KBM-7 (cell line): ENCODE measurements at regions not wholly inside any gene's neighbourhood (a gene's known extent, or its start where the extent isn't known, plus 50 kb on each side); places are given as distances from the start of the nearest gene placed in this dataset.

Experiments
- DNase-seq: peaks from one replicate; pipeline ENCODE4 v3.0.0-alpha.2; 2015
- in situ Hi-C: fragments of 300-500 bp; cut with MboI; formaldehyde crosslinking; loops from 2 replicates; pipeline ENCODE4 v1.14.3; 2020; ENCODE audit warnings: low sequenced_read_pairs, low pct_unique_long_range_greater_than_20kb, mixed read lengths

GRCh38 chr5:73376618-73377170 is 71.9 kb downstream of the FOXD1 start:
- in situ Hi-C loops, result no loop called here
- no peak for DNase-seq

GRCh38 chr5:73375949-73376348 is 72.6 kb downstream of the FOXD1 start:
- DNase-seq, result no peak
- in situ Hi-C loops, result no loop called here

- DNase-seq, result no peak
- in situ Hi-C loops, result no loop called here
Measured at GRCh38 chr5:73375191-73375545, 73.4 kb downstream of the FOXD1 start.

GRCh38 chr5:73374520-73375190 is 73.9 kb downstream of the FOXD1 start:
- in situ Hi-C loops, result no loop called here
- no peak for DNase-seq

- no peak for DNase-seq
- in situ Hi-C loops, result no loop called here
Measured at GRCh38 chr5:73373814-73374510, 74.6 kb downstream of the FOXD1 start.

GRCh38 chr5:73370640-73371583 is 77.7 kb downstream of the FOXD1 start:
- in situ Hi-C loops, result no loop called here
- no peak for DNase-seq

GRCh38 chr5:73370095-73370494 is 78.5 kb downstream of the FOXD1 start:
- in situ Hi-C loops, result no loop called here
- DNase-seq, result no peak

- in situ Hi-C loops, result no loop called here
- no peak for DNase-seq
Measured at GRCh38 chr5:73369278-73369677, 79.3 kb downstream of the FOXD1 start.

- peak; percentile 12 for DNase-seq
- in situ Hi-C loops, result no loop called here
Measured at GRCh38 chr5:73367650-73368049, 80.9 kb downstream of the FOXD1 start.

GRCh38 chr5:73365990-73366667 is 82.4 kb downstream of the FOXD1 start:
- in situ Hi-C loops, result no loop called here
- DNase-seq, result no peak

- in situ Hi-C loops, result no loop called here
- no peak for DNase-seq
Measured at GRCh38 chr5:73365301-73365853, 83.2 kb downstream of the FOXD1 start.

- no peak for DNase-seq
- in situ Hi-C loops, result no loop called here
Measured at GRCh38 chr5:73363911-73364730, 84.5 kb downstream of the FOXD1 start.

- DNase-seq, result no peak
- in situ Hi-C loops, result no loop called here
Measured at GRCh38 chr5:73359395-73359794, 89.2 kb downstream of the FOXD1 start.

GRCh38 chr5:73358366-73358765 is 90.2 kb downstream of the FOXD1 start:
- DNase-seq, result no peak
- in situ Hi-C loops, result no loop called here

GRCh38 chr5:73357576-73357975 is 91.0 kb downstream of the FOXD1 start:
- in situ Hi-C loops, result no loop called here
- DNase-seq, result no peak

GRCh38 chr5:73355108-73355507 is 93.5 kb downstream of the FOXD1 start:
- in situ Hi-C loops, result no loop called here
- no peak for DNase-seq

GRCh38 chr5:73354406-73354805 is 94.2 kb downstream of the FOXD1 start:
- in situ Hi-C loops, result no loop called here
- no peak for DNase-seq

- in situ Hi-C loops, result no loop called here
- no peak for DNase-seq
Measured at GRCh38 chr5:73352649-73353230, 95.8 kb downstream of the FOXD1 start.
